ENCODE measurements at regions not wholly inside any gene's neighbourhood (a gene's known extent, or its start where the extent isn't known, plus 50 kb on each side); places are given as distances from the start of the nearest gene placed in this dataset.
"Not testable (repeated sequence)": the region's sequence is repeated elsewhere in the genome, so short reads cannot be mapped to it uniquely, and the experiment has no call there.

GRCh38 chr11:14573539-14574057, 53.4 kb upstream of the PSMA1 start:
- not testable (repeated sequence) for DNase-seq

- DNase-seq: no peak
Measured at GRCh38 chr11:14577292-14577691, 57.1 kb upstream of the PSMA1 start.

- no peak for DNase-seq
Measured at GRCh38 chr11:14577835-14578529, 57.8 kb upstream of the PSMA1 start.

- DNase-seq: peak; percentile 76
Measured at GRCh38 chr11:14578541-14578956, 58.4 kb upstream of the PSMA1 start.

- no peak for DNase-seq
Measured at GRCh38 chr11:14579646-14580045, 59.5 kb upstream of the PSMA1 start.

GRCh38 chr11:14582793-14583192, 60.8 kb upstream of the PDE3B start:
- no peak for DNase-seq

- DNase-seq: no peak
Measured at GRCh38 chr11:14583252-14584034, 60.2 kb upstream of the PDE3B start.

- DNase-seq: no peak
Measured at GRCh38 chr11:14584035-14584363, 59.6 kb upstream of the PDE3B start.

GRCh38 chr11:14584595-14584994, 59.0 kb upstream of the PDE3B start:
- DNase-seq: no peak

GRCh38 chr11:14585438-14585837, 58.2 kb upstream of the PDE3B start:
- DNase-seq: no peak

- no peak for DNase-seq
Measured at GRCh38 chr11:14587258-14587657, 56.3 kb upstream of the PDE3B start.

- DNase-seq: no peak
Measured at GRCh38 chr11:14588681-14589080, 54.9 kb upstream of the PDE3B start.

- no peak for DNase-seq
Measured at GRCh38 chr11:14589421-14589820, 54.2 kb upstream of the PDE3B start.

- not testable (repeated sequence) for DNase-seq
Measured at GRCh38 chr11:14591046-14591445, 52.6 kb upstream of the PDE3B start.

- DNase-seq: no peak
Measured at GRCh38 chr11:14593671-14594070, 49.9 kb upstream of the PDE3B start.

Data from CD4-positive, alpha-beta T cell treated with Interleukin-6 for 4 hours (primary cell).